Bronchial epithelial cell (primary cell): ENCODE measurements at regions not wholly inside any gene's neighbourhood (a gene's known extent, or its start where the extent isn't known, plus 50 kb on each side); places are given as distances from the start of the nearest gene placed in this dataset.

ENCODE experiments used
- DNase-seq: peaks from one replicate; pipeline ENCODE4 v3.0.0-alpha.2; 2010; ENCODE audit warnings: low read depth
- FAIRE-seq: peaks from 2 replicates; lab custom pipeline; 2011; peaks lifted over from hg19 to GRCh38; lab: Jason Lieb, UNC
- H3K27me3 ChIP-seq: 2 replicates; pipeline ENCODE4 v1.5.1; 2011; ENCODE audit warnings: low read length; ENCODE audit not compliant: control insufficient read depth, insufficient read depth
- H3K36me3 ChIP-seq: 2 replicates; pipeline ENCODE4 v1.5.1; 2011; ENCODE audit warnings: low read length; ENCODE audit not compliant: control insufficient read depth, insufficient read depth
- H3K4me3 ChIP-seq: 2 replicates; pipeline ENCODE4 v1.5.1; 2011; ENCODE audit warnings: mild to moderate bottlenecking, low read depth, low read length, control low read depth
- TF ChIP-seq, protein P1 (sequence below): IDR thresholded peaks from 2 replicates; pipeline ENCODE4 v1.5.1; 2011; ENCODE audit warnings: mild to moderate bottlenecking, moderate library complexity, low read length, control low read depth, inconsistent platforms; ENCODE audit not compliant: insufficient read depth, severe bottlenecking

DNA sequence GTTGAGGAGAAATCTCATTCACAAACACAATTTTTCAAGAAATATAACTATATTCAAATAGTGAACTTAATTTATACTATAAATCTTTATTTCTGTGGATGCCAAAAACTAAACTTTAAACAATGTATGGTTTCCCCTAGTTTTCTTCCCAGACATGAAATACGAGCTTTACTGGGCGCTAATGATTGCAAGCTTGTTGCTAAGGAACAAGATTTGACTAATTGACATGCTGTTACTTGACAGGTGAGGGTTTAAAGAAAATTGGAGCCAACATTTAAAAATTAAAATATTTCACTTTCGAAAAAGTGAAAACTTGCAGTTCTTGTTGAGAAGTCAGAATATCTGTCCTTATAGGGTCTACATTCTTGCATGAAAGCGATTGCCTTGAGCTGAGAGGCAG lies 381.0 kb downstream of the MEIS1 start:
- H3K27me3 ChIP-seq, result no peaks in the 10 kb centered on the region
- H3K4me3 ChIP-seq, result no peak overlapping the region
- no peaks in the 10 kb centered on the region for H3K36me3 ChIP-seq
- DNase-seq (peak; percentile 52), FAIRE-seq (no peak)
- TF ChIP-seq, protein P1, sequence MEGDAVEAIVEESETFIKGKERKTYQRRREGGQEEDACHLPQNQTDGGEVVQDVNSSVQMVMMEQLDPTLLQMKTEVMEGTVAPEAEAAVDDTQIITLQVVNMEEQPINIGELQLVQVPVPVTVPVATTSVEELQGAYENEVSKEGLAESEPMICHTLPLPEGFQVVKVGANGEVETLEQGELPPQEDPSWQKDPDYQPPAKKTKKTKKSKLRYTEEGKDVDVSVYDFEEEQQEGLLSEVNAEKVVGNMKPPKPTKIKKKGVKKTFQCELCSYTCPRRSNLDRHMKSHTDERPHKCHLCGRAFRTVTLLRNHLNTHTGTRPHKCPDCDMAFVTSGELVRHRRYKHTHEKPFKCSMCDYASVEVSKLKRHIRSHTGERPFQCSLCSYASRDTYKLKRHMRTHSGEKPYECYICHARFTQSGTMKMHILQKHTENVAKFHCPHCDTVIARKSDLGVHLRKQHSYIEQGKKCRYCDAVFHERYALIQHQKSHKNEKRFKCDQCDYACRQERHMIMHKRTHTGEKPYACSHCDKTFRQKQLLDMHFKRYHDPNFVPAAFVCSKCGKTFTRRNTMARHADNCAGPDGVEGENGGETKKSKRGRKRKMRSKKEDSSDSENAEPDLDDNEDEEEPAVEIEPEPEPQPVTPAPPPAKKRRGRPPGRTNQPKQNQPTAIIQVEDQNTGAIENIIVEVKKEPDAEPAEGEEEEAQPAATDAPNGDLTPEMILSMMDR, result no peak

DNA sequence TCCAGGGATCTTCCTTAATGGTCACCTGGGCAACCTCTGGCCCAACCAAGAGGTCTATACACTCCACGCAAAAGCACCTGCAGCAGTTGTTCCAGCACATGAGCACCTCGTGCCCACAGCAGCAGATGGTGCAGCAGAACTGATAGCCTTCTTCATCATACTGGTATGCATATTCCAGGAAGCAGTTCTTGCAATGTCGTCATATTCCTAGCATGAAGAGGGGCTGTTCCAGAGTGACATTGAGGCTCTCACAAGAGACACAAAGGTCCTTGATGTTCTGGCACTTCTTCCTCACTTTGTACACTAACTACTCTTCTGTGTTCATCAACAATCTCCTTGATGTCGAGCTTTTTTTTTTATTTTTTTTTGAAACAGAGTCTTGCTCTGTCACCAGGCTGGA lies 386.2 kb downstream of the MEIS1 start:
- Histone ChIP-seq H3K36me3 (no peaks in the 10 kb centered on the region), H3K27me3 (no peaks in the 10 kb centered on the region), H3K4me3 (no peak overlapping the region)
- no peak for DNase-seq
- FAIRE-seq, result no peak
- TF ChIP-seq, protein P1, result no peak

DNA sequence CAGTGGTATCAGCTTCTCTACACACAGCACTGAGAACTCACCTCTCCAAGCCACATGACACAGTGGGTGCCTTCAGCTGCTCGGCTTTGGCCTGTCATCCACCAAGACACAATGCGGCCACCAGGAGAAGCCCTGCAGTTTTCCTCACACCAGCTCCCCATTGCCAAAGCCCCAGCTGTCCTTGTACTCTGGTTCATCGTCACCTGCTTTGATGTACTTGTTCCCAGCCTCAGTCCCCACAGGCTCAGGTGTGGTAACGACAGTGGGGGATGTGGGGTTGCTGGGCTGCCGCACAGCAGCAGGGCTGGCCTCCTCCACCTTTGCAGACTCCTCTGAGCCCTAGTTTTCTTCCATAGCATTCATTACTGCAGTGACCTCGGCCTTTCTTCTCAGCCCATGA lies 387.3 kb downstream of the MEIS1 start:
- FAIRE-seq, result peak; percentile 91
- no peak for DNase-seq
- TF ChIP-seq, protein P1, result no peak
- no peak overlapping the region for H3K4me3 ChIP-seq
- H3K27me3 ChIP-seq, result no peaks in the 10 kb centered on the region
- no peaks in the 10 kb centered on the region for H3K36me3 ChIP-seq

DNA sequence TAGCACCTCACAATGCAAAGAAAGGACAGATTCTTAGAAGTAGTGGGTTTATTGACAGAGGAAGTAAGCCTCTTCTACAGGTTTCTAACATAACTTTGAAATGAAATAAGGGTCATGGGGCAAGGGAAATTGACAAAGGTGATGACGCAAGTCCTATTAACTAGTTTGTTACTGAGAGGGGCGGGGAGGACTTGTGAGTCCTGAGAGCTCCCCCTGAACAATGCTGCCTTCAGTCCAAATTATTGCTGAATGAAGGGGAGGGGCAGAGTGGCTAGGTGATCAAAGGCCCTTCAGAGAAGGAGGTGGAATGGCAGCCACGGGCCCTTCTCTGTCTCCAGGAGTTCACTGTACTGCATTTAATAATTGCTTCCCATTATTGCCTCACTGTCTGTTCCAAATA lies 390.0 kb downstream of the MEIS1 start:
- H3K4me3 ChIP-seq, result no peak overlapping the region
- TF ChIP-seq, protein P1, result no peak
- FAIRE-seq, result no peak
- H3K36me3 ChIP-seq, result no peaks in the 10 kb centered on the region
- no peaks in the 10 kb centered on the region for H3K27me3 ChIP-seq
- DNase-seq, result peak; percentile 15

DNA sequence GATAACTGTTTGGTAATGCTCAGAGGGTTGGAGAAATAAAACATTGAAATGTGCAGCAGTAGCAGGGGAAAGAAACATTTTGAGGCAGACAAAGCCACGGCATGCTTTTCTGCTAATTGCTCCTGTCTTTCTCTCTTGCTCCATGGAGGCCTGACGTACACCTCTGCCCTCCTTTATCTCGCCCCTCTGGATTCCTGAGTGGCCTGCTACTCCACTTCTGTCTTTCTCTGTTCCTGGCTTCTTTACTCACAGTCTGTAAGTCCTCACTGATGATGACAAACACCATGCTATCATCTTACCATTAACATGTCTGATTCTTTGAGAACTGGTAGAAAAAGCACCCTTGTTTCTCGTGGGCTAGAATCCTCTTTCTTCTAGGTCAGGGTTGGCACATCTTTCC lies 392.9 kb downstream of the MEIS1 start:
- Histone ChIP-seq H3K27me3 (no peaks in the 10 kb centered on the region), H3K4me3 (no peak overlapping the region), H3K36me3 (no peaks in the 10 kb centered on the region)
- FAIRE-seq, result no peak
- DNase-seq, result no peak
- TF ChIP-seq, protein P1, result no peak

DNA sequence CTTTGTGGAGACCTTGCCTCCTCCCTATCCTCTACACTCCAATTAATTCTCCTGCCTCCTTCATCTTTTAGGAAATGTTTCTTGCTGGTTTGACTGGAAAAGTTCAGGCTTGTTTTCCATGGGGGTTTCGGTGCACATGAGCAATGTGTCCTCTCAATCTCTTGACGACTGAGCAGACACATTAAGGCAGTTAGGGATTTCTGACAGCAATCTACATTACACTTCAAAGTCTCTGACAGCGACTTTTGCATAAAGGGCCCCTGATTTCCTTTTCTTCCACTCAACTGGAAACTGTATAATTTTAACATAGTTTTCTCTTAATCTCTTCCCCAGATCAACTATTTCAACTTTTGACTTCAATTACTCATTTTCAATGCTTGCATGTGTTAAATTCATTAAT lies 394.0 kb downstream of the MEIS1 start:
- Histone ChIP-seq H3K27me3 (no peaks in the 10 kb centered on the region), H3K36me3 (no peaks in the 10 kb centered on the region), H3K4me3 (no peak overlapping the region)
- FAIRE-seq (no peak), DNase-seq (no peak)
- TF ChIP-seq, protein P1, result no peak
